Transverse colon (tissue), 4 donors: ENCODE measurements at regions not wholly inside any gene's neighbourhood (a gene's known extent, or its start where the extent isn't known, plus 50 kb on each side); places are given as distances from the start of the nearest gene placed in this dataset.
A peak's percentile ranks its signal among the peaks of the same experiment; 100 is the strongest.

Experiments
- DNase-seq: peaks from one replicate; pipeline ENCODE4 v3.0.0-alpha.2; 2019
- H3K27ac ChIP-seq, 4 donors: fragments of 200-600 bp; sonication (generic); 2 replicates each; pipeline ENCODE4 v1.5.1; 2016 to 2018; ENCODE audit warnings: inconsistent platforms in 4 of 4
- H3K27me3 ChIP-seq: fragments of 200-600 bp; sonication (generic); 2 replicates; pipeline ENCODE4 v1.5.1; 2017; ENCODE audit warnings: inconsistent platforms
- H3K36me3 ChIP-seq, 4 donors: fragments of 200-600 bp; sonication (generic); 2 replicates each; pipeline ENCODE4 v1.5.1; 2017 to 2019; ENCODE audit warnings: inconsistent platforms in 4 of 4
- H3K4me1 ChIP-seq, 4 donors: fragments of 200-600 bp; sonication (generic); 2 replicates each; pipeline ENCODE4 v1.5.1; 2017 to 2020; ENCODE audit warnings: inconsistent platforms in 4 of 4
- H3K4me3 ChIP-seq, 4 donors: fragments of 200-600 bp; sonication (generic); 1 replicate in 1 of 4; 2 replicates in 3 of 4; pipeline versions ENCODE4 v1.5.1 to v1.6.1; 2017 to 2019; ENCODE audit warnings: inconsistent platforms in 4 of 4
- H3K9me3 ChIP-seq, 2 donors: fragments of 200-600 bp; sonication (generic); 2 replicates each; pipeline ENCODE4 v1.5.1; 2017 to 2019; ENCODE audit warnings: inconsistent platforms in 2 of 2
- EP300 ChIP-seq: sonication (generic); formaldehyde crosslinking; IDR thresholded peaks from one replicate; pipeline ENCODE4 v1.6.1; 2017; ENCODE audit warnings: antibody characterized with exemption, low read depth
- POLR2A ChIP-seq: fragments of 450-650 bp; IDR thresholded peaks from one replicate; pipeline ENCODE4 v1.6.1; 2016; ENCODE audit warnings: antibody characterized with exemption, mild to moderate bottlenecking, moderate library complexity
- POLR2AphosphoS5 ChIP-seq, 3 donors: sonication (generic); formaldehyde crosslinking; IDR thresholded peaks; one replicate each; pipeline ENCODE4 v1.6.1; 2016; ENCODE audit warnings: antibody characterized with exemption in 3 of 3
- WGBS, 2 donors: methylation state at CpG; one replicate each; pipeline ENCODE4 v1.1.5; 2018; ENCODE audit warnings: low coverage in 1 of 2; 5-methylcytosine and 5-hydroxymethylcytosine counted together
- in situ Hi-C, 4 donors: fragments of 200-750 bp; cut with MboI; loops; one replicate each; pipeline versions ENCODE4 v1.15.0 to v1.15.1; 2017; ENCODE audit warnings: low sequenced_read_pairs in 3 of 4, low pct_ligation_motif_present in 1 of 4, low pct_unique_long_range_greater_than_20kb in 1 of 4
- intact Hi-C: fragments of 100-400 bp; cut with DNase I; formaldehyde crosslinking; loops from one replicate; pipeline ENCODE4 v1.15.1; 2023; ENCODE audit warnings: low total_unique reads
- TF ChIP-seq, protein P1 (sequence below), 5 experiments: fragments of 200-600 bp in 3 of 5; fragments of 450-650 bp in 2 of 5; sonication (generic) in 3 of 5; IDR thresholded peaks; 1 replicate in 2 of 5; 2 replicates in 3 of 5; pipeline ENCODE4 v1.5.1; 2016 to 2017; ENCODE audit warnings: antibody characterized with exemption in 5 of 5, inconsistent platforms in 3 of 5, mild to moderate bottlenecking in 2 of 5, moderate library complexity in 1 of 5

- intact Hi-C loops: no loop called here
- no peak for DNase-seq
- Histone ChIP-seq H3K4me1 (peaks cover 0 to 19% (median 7%) of the 10 kb centered on the region in 4 donors), H3K4me3 (no peak overlapping the region), H3K27me3 (no peaks in the 10 kb centered on the region), H3K9me3 (no peaks in the 10 kb centered on the region), H3K27ac (peak overlapping the region in 3 of 4 donors; percentile 20 to 83 (median 74)), H3K36me3 (no peaks in the 10 kb centered on the region)
- WGBS, 2 donors: 54 to 64% methylated on average over 5 to 8 of the region's 8 CpGs
- in situ Hi-C loops: loop anchor here in 1 of 4 donors (25.0 kb wide), 1 partner anchor 158 kb away; the partner anchor contains the start of gene TPM1
- TF ChIP-seq, protein P1, sequence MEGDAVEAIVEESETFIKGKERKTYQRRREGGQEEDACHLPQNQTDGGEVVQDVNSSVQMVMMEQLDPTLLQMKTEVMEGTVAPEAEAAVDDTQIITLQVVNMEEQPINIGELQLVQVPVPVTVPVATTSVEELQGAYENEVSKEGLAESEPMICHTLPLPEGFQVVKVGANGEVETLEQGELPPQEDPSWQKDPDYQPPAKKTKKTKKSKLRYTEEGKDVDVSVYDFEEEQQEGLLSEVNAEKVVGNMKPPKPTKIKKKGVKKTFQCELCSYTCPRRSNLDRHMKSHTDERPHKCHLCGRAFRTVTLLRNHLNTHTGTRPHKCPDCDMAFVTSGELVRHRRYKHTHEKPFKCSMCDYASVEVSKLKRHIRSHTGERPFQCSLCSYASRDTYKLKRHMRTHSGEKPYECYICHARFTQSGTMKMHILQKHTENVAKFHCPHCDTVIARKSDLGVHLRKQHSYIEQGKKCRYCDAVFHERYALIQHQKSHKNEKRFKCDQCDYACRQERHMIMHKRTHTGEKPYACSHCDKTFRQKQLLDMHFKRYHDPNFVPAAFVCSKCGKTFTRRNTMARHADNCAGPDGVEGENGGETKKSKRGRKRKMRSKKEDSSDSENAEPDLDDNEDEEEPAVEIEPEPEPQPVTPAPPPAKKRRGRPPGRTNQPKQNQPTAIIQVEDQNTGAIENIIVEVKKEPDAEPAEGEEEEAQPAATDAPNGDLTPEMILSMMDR (IDR thresholded peaks at IDR 0.05): no peak
- no peak for TF ChIP-seq POLR2AphosphoS5 (IDR thresholded peaks at IDR 0.05)
- no peak for TF ChIP-seq POLR2A
- no peak for TF ChIP-seq EP300
These were observed 162.8 kb upstream of the TPM1 start for GRCh38 chr15:62879770-62880169.

- H3K27ac ChIP-seq: peak overlapping the region in 3 of 4 donors; percentile 20 to 83 (median 74)
These were observed 162.3 kb upstream of the TPM1 start for GRCh38 chr15:62880278-62880677.

DNA sequence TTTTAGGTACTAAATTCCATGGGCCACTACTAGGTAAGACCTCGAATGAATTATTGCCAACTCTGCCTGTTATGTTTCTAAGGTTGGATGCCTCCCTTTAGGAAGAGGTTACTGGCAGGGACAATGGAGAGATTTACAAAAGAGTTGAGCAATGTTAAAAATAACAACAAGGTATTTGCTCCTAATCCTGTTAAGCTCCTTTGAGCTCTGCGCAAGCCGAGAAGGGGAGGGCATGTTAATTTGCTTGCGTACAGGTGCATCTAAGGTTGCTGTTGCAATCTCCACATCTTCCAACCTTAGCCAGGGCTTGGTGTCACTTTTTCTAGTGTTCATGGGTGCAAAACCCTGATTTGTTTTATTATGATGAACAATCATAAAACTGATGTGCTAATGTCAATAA, 161.5 kb upstream of the TPM1 start:
- DNase-seq: no peak
- H3K4me3 ChIP-seq: no peak overlapping the region
- no peaks in the 10 kb centered on the region for H3K36me3 ChIP-seq
- TF ChIP-seq EP300 (no peak), POLR2AphosphoS5 (IDR thresholded peaks at IDR 0.05) (no peak), POLR2A (no peak)
- TF ChIP-seq, protein P1 (IDR thresholded peaks at IDR 0.05): no peak
- H3K27ac ChIP-seq: peak overlapping the region in 3 of 4 donors; percentile 20 to 83 (median 74)
- WGBS, 2 donors: 87 to 96% methylated on average over 4 of the region's 4 CpGs
- no peaks in the 10 kb centered on the region for H3K27me3 ChIP-seq
- peaks cover 0 to 23% (median 10%) of the 10 kb centered on the region in 4 donors for H3K4me1 ChIP-seq
- intact Hi-C loops (no loop called here), in situ Hi-C loops (loop anchor here in 1 of 4 donors (25.0 kb wide), 1 partner anchor 156 kb away; the partner anchor contains the start of gene TPM1)
- no peaks in the 10 kb centered on the region for H3K9me3 ChIP-seq

More at GRCh38 chr15:62880278-62880677, 162.3 kb upstream of the TPM1 start:
- H3K4me3 ChIP-seq: no peak overlapping the region
- intact Hi-C loops (no loop called here), in situ Hi-C loops (loop anchor here in 1 of 4 donors (25.0 kb wide), 1 partner anchor 157 kb away; the partner anchor contains the start of gene TPM1)
- peaks cover 0 to 24% (median 8%) of the 10 kb centered on the region in 4 donors for H3K4me1 ChIP-seq
- H3K36me3 ChIP-seq: no peaks in the 10 kb centered on the region
- no peaks in the 10 kb centered on the region for H3K27me3 ChIP-seq
- TF ChIP-seq POLR2AphosphoS5 (IDR thresholded peaks at IDR 0.05) (no peak), POLR2A (no peak), EP300 (no peak)
- TF ChIP-seq, protein P1 (IDR thresholded peaks at IDR 0.05): no peak
- WGBS, 2 donors: 35 to 44% methylated on average over 2 of the region's 2 CpGs
- no peaks in the 10 kb centered on the region for H3K9me3 ChIP-seq
- no peak for DNase-seq

DNA sequence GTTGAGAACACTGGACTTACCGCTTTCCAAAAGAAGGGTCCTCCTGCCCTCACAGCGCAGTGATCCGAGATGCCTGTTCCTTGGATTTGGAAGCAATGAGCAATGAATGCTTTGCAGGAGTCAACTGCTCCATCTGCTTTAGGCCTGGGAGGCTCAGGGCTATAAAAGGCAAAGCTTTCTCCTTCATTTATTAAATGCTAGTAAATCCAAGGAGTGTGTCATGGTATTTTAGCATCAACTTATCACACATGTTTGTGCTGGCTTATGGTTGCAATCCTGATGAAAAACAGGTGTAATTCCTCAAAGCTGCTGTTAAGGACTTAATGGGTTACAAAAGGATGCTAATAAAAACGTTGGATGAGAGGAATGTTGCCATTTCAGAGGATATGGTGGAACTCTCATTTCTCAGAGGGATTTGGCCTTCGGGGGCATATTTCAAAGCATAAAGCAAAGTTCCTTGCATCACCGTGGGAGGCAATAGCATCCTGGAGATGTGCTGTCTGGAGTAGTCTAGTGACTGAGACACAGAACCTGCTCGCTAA, 158.5 kb upstream of the TPM1 start:
- WGBS, 2 donors: 64% methylated on average over 5 to 7 of the region's 7 CpGs
- Histone ChIP-seq H3K36me3 (no peaks in the 10 kb centered on the region), H3K9me3 (no peaks in the 10 kb centered on the region), H3K27me3 (no peaks in the 10 kb centered on the region), H3K4me3 (no peak overlapping the region), H3K4me1 (peaks cover 9 to 36% (median 19%) of the 10 kb centered on the region in 4 donors), H3K27ac (peak overlapping the region; percentile 56 to 80 (median 68))
- TF ChIP-seq POLR2AphosphoS5 (IDR thresholded peaks at IDR 0.05): peak; percentile 46 to 70 (median 57)
- TF ChIP-seq EP300: no peak
- DNase-seq: no peak
- in situ Hi-C loops (loop anchor here in 1 of 4 donors (25.0 kb wide), 1 partner anchor 153 kb away; the partner anchor contains the start of gene TPM1), intact Hi-C loops (no loop called here)
